HepG2 (cell line): ENCODE measurements at regions not wholly inside any gene's neighbourhood (a gene's known extent, or its start where the extent isn't known, plus 50 kb on each side); places are given as distances from the start of the nearest gene placed in this dataset.

Source experiments
- ASH2L ChIP-seq: fragments of 300-600, 200-600 bp; sonication (generic); IDR thresholded peaks from 2 replicates; pipeline ENCODE4 v1.7.0; 2017; ENCODE audit warnings: low read depth, mild to moderate bottlenecking, moderate library complexity, mixed read lengths, low read length; ENCODE audit not compliant: insufficient read length
- EZH2 ChIP-seq: conservative IDR thresholded peaks from 2 replicates; pipeline ENCODE4 v1.6.1; 2012; ENCODE audit warnings: mild to moderate bottlenecking, low read depth, low read length, moderate library complexity
- HNRNPUL1 ChIP-seq: fragments of 200-400 bp; formaldehyde crosslinking; IDR thresholded peaks from 2 replicates; pipeline ENCODE4 v1.6.1; 2017; ENCODE audit warnings: low read depth, mild to moderate bottlenecking, low read length, moderate library complexity
- TF ChIP-seq, protein P1 (sequence below): IDR thresholded peaks from 2 replicates; pipeline ENCODE4 v1.6.1; 2012; ENCODE audit warnings: inconsistent platforms

- TF ChIP-seq EZH2 (no peak), ASH2L (no peak), HNRNPUL1 (no peak)
- TF ChIP-seq, protein P1, sequence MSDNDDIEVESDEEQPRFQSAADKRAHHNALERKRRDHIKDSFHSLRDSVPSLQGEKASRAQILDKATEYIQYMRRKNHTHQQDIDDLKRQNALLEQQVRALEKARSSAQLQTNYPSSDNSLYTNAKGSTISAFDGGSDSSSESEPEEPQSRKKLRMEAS: no peak
Measured at GRCh38 chr14:48582938-48583337, 907.5 kb upstream of the MDGA2 start.
